Tibial nerve (tissue), 4 donors: ENCODE measurements at regions not wholly inside any gene's neighbourhood (a gene's known extent, or its start where the extent isn't known, plus 50 kb on each side); places are given as distances from the start of the nearest gene placed in this dataset.

Source experiments
- EP300 ChIP-seq, 2 donors: sonication (generic); formaldehyde crosslinking; IDR thresholded peaks; one replicate each; pipeline ENCODE4 v1.6.1; 2017; ENCODE audit warnings: antibody characterized with exemption in 2 of 2, mild to moderate bottlenecking in 1 of 2
- POLR2A ChIP-seq, 2 donors: fragments of 450-650 bp; IDR thresholded peaks; one replicate each; pipeline ENCODE4 v1.6.1; 2017; ENCODE audit warnings: antibody characterized with exemption in 2 of 2, mild to moderate bottlenecking in 2 of 2, moderate library complexity in 2 of 2
- TF ChIP-seq, protein P1 (sequence below), 5 experiments: fragments of 200-600 bp in 3 of 5; fragments of 450-650 bp in 2 of 5; sonication (generic) in 3 of 5; IDR thresholded peaks; one replicate each; pipeline ENCODE4 v1.5.1; 2016 to 2019; ENCODE audit warnings: antibody characterized with exemption in 5 of 5, mild to moderate bottlenecking in 3 of 5, moderate library complexity in 2 of 5

GRCh38 chr16:11462036-11462435 is 116.8 kb downstream of the RMI2 start:
- TF ChIP-seq, protein P1, sequence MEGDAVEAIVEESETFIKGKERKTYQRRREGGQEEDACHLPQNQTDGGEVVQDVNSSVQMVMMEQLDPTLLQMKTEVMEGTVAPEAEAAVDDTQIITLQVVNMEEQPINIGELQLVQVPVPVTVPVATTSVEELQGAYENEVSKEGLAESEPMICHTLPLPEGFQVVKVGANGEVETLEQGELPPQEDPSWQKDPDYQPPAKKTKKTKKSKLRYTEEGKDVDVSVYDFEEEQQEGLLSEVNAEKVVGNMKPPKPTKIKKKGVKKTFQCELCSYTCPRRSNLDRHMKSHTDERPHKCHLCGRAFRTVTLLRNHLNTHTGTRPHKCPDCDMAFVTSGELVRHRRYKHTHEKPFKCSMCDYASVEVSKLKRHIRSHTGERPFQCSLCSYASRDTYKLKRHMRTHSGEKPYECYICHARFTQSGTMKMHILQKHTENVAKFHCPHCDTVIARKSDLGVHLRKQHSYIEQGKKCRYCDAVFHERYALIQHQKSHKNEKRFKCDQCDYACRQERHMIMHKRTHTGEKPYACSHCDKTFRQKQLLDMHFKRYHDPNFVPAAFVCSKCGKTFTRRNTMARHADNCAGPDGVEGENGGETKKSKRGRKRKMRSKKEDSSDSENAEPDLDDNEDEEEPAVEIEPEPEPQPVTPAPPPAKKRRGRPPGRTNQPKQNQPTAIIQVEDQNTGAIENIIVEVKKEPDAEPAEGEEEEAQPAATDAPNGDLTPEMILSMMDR (IDR thresholded peaks at IDR 0.05), result no peak
- TF ChIP-seq EP300 (IDR thresholded peaks at IDR 0.05) (no peak), POLR2A (IDR thresholded peaks at IDR 0.05) (no peak)
